Astrocyte of the spinal cord (primary cell): ENCODE measurements at regions not wholly inside any gene's neighbourhood (a gene's known extent, or its start where the extent isn't known, plus 50 kb on each side); places are given as distances from the start of the nearest gene placed in this dataset.

Experiments used
- DNase-seq: peaks from one replicate; pipeline ENCODE4 v3.0.0; 2011; ENCODE audit warnings: low read depth, low spot score
- H3K4me3 ChIP-seq: 2 replicates; pipeline ENCODE4 v1.5.1; 2011; ENCODE audit warnings: low read depth, mild to moderate bottlenecking, low read length, moderate library complexity
- CTCF ChIP-seq: IDR thresholded peaks from 2 replicates; pipeline ENCODE4 v1.5.1; 2012; ENCODE audit warnings: low read depth, mild to moderate bottlenecking, low read length, inconsistent platforms
- in situ Hi-C: cut with HindIII; loops from 2 replicates; pipeline ENCODE4 v1.10.0; 2017; ENCODE audit warnings: low sequenced_read_pairs

GRCh38 chr14:87628780-87629179, 364.2 kb downstream of the GALC start:
- no peak for DNase-seq
- H3K4me3 ChIP-seq, result no peak overlapping the region
- in situ Hi-C loops, result no loop called here
- TF ChIP-seq CTCF, result no peak

GRCh38 chr14:87628129-87628528, 364.9 kb downstream of the GALC start:
- in situ Hi-C loops, result no loop called here
- peak; percentile 78 for DNase-seq
- TF ChIP-seq CTCF, result no peak
- H3K4me3 ChIP-seq, result no peak overlapping the region

GRCh38 chr14:87626266-87626665, 366.7 kb downstream of the GALC start:
- in situ Hi-C loops, result no loop called here
- no peak for TF ChIP-seq CTCF
- no peak for DNase-seq
- H3K4me3 ChIP-seq, result no peak overlapping the region

- no peak overlapping the region for H3K4me3 ChIP-seq
- DNase-seq, result no peak
- no peak for TF ChIP-seq CTCF
- in situ Hi-C loops, result no loop called here
These were observed 369.4 kb downstream of the GALC start for GRCh38 chr14:87623616-87624015.

GRCh38 chr14:87617079-87617478, 375.9 kb downstream of the GALC start:
- no peak for DNase-seq
- in situ Hi-C loops, result no loop called here
- no peak overlapping the region for H3K4me3 ChIP-seq
- TF ChIP-seq CTCF, result no peak

- peak; percentile 69 for TF ChIP-seq CTCF
- DNase-seq, result peak; percentile 45
- in situ Hi-C loops, result no loop called here
- H3K4me3 ChIP-seq, result no peak overlapping the region
These were observed 376.9 kb downstream of the GALC start for GRCh38 chr14:87615822-87616679.

- no peak for DNase-seq
- no peak overlapping the region for H3K4me3 ChIP-seq
- no peak for TF ChIP-seq CTCF
- in situ Hi-C loops, result no loop called here
These were observed 377.9 kb downstream of the GALC start for GRCh38 chr14:87615047-87615446.
